A673 (cell line): ENCODE measurements at regions not wholly inside any gene's neighbourhood (a gene's known extent, or its start where the extent isn't known, plus 50 kb on each side); places are given as distances from the start of the nearest gene placed in this dataset.

Experiments used
- EZH2 ChIP-seq: fragments of 200-600 bp; sonication (generic); IDR thresholded peaks from 2 replicates; pipeline ENCODE4 v1.6.1; 2017; ENCODE audit warnings: borderline replicate concordance, low read depth, mild to moderate bottlenecking, mixed read lengths, antibody characterized with exemption, low read length; ENCODE audit not compliant: poor library complexity, severe bottlenecking
- TF ChIP-seq, protein P1 (sequence below): fragments of 300-800, 200-600 bp; sonication (generic); conservative IDR thresholded peaks from 2 replicates; pipeline ENCODE4 v1.5.1; 2017; ENCODE audit warnings: low read depth, mild to moderate bottlenecking, antibody characterized with exemption, low read length, moderate library complexity, mixed read lengths

DNA sequence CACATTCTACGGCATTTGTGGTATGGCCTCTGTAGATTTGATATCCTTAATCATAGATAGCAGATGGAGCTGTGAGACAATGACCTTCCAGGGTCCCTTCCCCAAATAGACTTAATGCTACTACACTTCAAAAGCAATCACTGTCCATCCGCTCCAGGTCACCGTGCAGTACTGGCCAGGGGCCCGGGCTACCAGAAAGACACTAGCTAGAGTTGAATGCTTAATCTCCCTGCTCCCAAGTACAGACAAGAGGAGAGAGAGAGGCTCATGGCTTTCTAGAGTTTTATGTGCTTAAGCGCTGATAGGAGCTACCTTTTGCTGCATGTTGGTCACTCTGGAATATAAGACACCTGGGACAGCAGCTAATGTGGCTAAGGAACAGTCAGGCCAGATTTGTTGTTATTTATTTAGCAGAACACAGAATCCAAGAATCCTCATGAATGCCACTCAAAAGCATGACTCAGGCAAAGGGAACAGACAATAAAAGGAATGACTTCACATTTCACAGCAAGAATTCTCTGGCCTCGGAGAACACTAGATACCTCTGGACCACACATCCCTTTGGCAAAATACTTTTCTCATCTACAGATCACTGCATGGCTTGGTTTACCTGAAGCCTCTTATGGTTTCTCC lies 165.0 kb downstream of the LACC1 start:
- TF ChIP-seq, protein P1, sequence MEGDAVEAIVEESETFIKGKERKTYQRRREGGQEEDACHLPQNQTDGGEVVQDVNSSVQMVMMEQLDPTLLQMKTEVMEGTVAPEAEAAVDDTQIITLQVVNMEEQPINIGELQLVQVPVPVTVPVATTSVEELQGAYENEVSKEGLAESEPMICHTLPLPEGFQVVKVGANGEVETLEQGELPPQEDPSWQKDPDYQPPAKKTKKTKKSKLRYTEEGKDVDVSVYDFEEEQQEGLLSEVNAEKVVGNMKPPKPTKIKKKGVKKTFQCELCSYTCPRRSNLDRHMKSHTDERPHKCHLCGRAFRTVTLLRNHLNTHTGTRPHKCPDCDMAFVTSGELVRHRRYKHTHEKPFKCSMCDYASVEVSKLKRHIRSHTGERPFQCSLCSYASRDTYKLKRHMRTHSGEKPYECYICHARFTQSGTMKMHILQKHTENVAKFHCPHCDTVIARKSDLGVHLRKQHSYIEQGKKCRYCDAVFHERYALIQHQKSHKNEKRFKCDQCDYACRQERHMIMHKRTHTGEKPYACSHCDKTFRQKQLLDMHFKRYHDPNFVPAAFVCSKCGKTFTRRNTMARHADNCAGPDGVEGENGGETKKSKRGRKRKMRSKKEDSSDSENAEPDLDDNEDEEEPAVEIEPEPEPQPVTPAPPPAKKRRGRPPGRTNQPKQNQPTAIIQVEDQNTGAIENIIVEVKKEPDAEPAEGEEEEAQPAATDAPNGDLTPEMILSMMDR = no peak
- TF ChIP-seq EZH2 = no peak
